ENCODE measurements at regions not wholly inside any gene's neighbourhood (a gene's known extent, or its start where the extent isn't known, plus 50 kb on each side); places are given as distances from the start of the nearest gene placed in this dataset.

- Histone ChIP-seq H3K36me3 (ENCODE audit: insufficient read depth, low read length) (no peaks in the 10 kb centered on the region), H3K27me3 (ENCODE audit: control insufficient read depth in 1 of 2, insufficient read depth in 2 of 2, low read length in 2 of 2) (no peaks in the 10 kb centered on the region), H3K4me3 (ENCODE audit: low read length) (no peak overlapping the region), H3K9me3 (ENCODE audit: control insufficient read depth in 1 of 2, insufficient read depth in 1 of 2, low read length in 2 of 2) (no peaks in the 10 kb centered on the region), H3K4me1 (ENCODE audit: insufficient read depth, low read length) (no peaks in the 10 kb centered on the region), H3K27ac (ENCODE audit: low read depth in 1 of 2, low read length in 2 of 2) (no peak overlapping the region)
- H3K36me3 Mint-ChIP-seq (ENCODE audit: low read depth): no peaks in the 10 kb centered on the region
- no peak overlapping the region for H3K27ac Mint-ChIP-seq
- ChIA-PET POLR2A (no interaction called here), CTCF (interaction anchor here (0.6 kb wide), 1 partner anchor 332 kb away, joined by 3 read pairs; no protein-coding TSS in a partner anchor)
- DNase-seq (no peak), ATAC-seq (ENCODE audit: poor library complexity) (no peak)
- intact Hi-C loops (cut with DNase I, micrococcal nuclease): no loop called here
- no peaks in the 10 kb centered on the region for H3K4me1 Mint-ChIP-seq (ENCODE audit: low read depth)
- peaks cover 1% of the 10 kb centered on the region for H3K27me3 Mint-ChIP-seq
- H3K4me3 Mint-ChIP-seq: no peak overlapping the region
- TF ChIP-seq, protein P1, sequence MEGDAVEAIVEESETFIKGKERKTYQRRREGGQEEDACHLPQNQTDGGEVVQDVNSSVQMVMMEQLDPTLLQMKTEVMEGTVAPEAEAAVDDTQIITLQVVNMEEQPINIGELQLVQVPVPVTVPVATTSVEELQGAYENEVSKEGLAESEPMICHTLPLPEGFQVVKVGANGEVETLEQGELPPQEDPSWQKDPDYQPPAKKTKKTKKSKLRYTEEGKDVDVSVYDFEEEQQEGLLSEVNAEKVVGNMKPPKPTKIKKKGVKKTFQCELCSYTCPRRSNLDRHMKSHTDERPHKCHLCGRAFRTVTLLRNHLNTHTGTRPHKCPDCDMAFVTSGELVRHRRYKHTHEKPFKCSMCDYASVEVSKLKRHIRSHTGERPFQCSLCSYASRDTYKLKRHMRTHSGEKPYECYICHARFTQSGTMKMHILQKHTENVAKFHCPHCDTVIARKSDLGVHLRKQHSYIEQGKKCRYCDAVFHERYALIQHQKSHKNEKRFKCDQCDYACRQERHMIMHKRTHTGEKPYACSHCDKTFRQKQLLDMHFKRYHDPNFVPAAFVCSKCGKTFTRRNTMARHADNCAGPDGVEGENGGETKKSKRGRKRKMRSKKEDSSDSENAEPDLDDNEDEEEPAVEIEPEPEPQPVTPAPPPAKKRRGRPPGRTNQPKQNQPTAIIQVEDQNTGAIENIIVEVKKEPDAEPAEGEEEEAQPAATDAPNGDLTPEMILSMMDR (IDR thresholded peaks at IDR 0.05): no peak
- H3K9me3 Mint-ChIP-seq: no peaks in the 10 kb centered on the region
Observed at GRCh38 chr12:31210541-31210940, 115.4 kb downstream of the SINHCAF start.

DNA sequence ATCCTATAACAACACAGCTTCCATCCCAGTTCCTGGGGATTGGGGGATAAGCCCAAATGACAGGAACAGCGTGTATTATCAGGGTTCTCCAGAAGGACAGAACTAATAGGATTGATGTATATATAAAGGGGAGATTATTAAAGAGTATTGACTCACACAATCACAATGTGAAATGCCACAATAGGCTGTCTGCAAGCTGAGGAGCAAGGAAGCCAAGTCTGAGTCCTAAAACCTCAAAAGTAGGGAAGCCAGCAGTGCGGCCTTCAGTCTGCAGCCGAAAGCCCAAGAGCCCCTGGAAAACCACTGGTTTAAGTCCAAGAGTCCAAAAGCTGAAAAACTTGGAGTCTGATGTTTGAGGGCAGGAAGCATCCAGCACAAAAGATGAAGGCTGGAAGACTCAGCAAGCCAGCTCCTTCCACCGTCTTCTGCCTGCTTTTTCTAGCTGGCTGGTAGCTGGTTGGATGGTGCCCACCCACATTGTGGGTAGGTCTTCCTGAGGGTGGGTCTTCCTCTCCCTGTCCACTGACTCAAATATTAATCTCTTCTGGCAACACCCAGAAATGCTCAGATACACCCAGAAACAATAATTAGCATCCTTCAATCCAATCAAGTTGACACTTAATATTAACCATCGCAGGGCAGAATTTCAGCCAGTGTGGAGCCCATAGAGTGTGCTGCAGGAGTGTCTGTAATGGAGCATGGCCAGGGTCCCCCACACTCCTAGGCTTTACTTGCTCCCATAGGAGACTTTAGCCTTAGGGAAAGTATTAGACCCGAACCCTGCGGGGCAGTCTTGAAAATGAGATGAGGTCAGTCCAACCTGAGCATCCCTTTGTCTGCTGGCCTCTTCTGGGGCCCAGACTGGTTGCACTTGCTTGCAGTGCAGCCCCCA is 111.1 kb downstream of the SINHCAF start:
- peaks cover 14% of the 10 kb centered on the region for H3K27me3 Mint-ChIP-seq
- no peak for DNase-seq
- no peaks in the 10 kb centered on the region for H3K9me3 Mint-ChIP-seq
- no peak overlapping the region for H3K4me3 ChIP-seq (ENCODE audit: low read length)
- intact Hi-C loops (cut with DNase I, micrococcal nuclease): no loop called here
- no peak overlapping the region for H3K27ac Mint-ChIP-seq
- no peaks in the 10 kb centered on the region for H3K36me3 Mint-ChIP-seq (ENCODE audit: low read depth)
- POLR2A ChIA-PET: no interaction called here
- H3K4me3 Mint-ChIP-seq: no peak overlapping the region
- TF ChIP-seq, protein P1 (IDR thresholded peaks at IDR 0.05): no peak
- H3K27me3 ChIP-seq (ENCODE audit: control insufficient read depth in 1 of 2, insufficient read depth in 2 of 2, low read length in 2 of 2): peaks cover 0 to 3% of the 10 kb centered on the region in 2 experiments
- no peaks in the 10 kb centered on the region for H3K9me3 ChIP-seq (ENCODE audit: control insufficient read depth in 1 of 2, insufficient read depth in 1 of 2, low read length in 2 of 2)
- no peak for ATAC-seq (ENCODE audit: poor library complexity)
- H3K27ac ChIP-seq (ENCODE audit: low read depth in 1 of 2, low read length in 2 of 2): no peak overlapping the region
- CTCF ChIA-PET: no interaction called here
- H3K4me1 Mint-ChIP-seq (ENCODE audit: low read depth): no peaks in the 10 kb centered on the region
- H3K36me3 ChIP-seq (ENCODE audit: insufficient read depth, low read length): no peaks in the 10 kb centered on the region
- H3K4me1 ChIP-seq (ENCODE audit: insufficient read depth, low read length): no peaks in the 10 kb centered on the region

DNA sequence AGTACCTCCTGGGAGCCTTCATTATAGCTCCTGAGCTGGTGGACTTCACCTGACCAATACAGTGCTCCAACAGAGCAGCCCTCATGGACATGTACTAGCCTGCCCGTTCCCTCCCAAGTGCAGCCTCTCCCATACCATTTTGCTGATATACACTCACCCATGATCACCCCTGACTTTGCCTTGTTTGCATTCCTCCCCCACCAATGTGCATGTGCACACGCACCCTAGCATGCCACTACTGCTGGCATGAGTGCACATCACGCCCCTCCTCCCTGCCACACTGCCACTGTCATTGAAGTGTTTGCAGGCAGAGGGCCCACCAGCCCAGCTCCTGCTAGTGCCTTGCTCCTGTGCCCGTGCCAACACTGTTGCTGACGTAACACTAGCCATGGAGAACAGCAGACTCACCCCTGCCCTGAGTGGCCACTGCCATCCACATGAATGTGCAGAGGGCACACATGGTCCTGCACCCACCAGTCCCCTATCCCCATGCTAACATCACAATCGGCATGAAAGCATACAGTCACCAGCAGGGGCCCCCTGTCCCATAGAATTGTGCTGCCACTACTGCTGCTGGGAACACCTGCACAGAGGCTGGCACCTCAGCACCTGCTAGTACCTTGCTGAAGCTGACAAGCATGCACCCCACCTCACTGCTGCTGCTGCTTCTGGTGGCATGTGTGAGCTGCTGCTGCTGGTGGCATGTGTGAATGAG is 110.3 kb downstream of the SINHCAF start:
- Histone ChIP-seq H3K27me3 (ENCODE audit: control insufficient read depth in 1 of 2, insufficient read depth in 2 of 2, low read length in 2 of 2) (peaks cover 0 to 3% of the 10 kb centered on the region in 2 experiments), H3K27ac (ENCODE audit: low read depth in 1 of 2, low read length in 2 of 2) (no peak overlapping the region), H3K4me1 (ENCODE audit: insufficient read depth, low read length) (no peaks in the 10 kb centered on the region), H3K36me3 (ENCODE audit: insufficient read depth, low read length) (no peaks in the 10 kb centered on the region), H3K4me3 (ENCODE audit: low read length) (no peak overlapping the region), H3K9me3 (ENCODE audit: control insufficient read depth in 1 of 2, insufficient read depth in 1 of 2, low read length in 2 of 2) (no peaks in the 10 kb centered on the region)
- TF ChIP-seq, protein P1 (IDR thresholded peaks at IDR 0.05): no peak
- Mint-ChIP-seq H3K4me1 (ENCODE audit: low read depth) (no peaks in the 10 kb centered on the region), H3K27me3 (peaks cover 14% of the 10 kb centered on the region), H3K9me3 (no peaks in the 10 kb centered on the region), H3K36me3 (ENCODE audit: low read depth) (no peaks in the 10 kb centered on the region), H3K27ac (no peak overlapping the region), H3K4me3 (no peak overlapping the region)
- CTCF ChIA-PET: no interaction called here
- no peak for DNase-seq
- intact Hi-C loops (cut with DNase I, micrococcal nuclease): no loop called here
- no peak for ATAC-seq (ENCODE audit: poor library complexity)
- POLR2A ChIA-PET: no interaction called here
